ENCODE measurements at regions not wholly inside any gene's neighbourhood (a gene's known extent, or its start where the extent isn't known, plus 50 kb on each side); places are given as distances from the start of the nearest gene placed in this dataset.

GRCh38 chr13:64256751-64257150 lies 2841.1 kb upstream of the PCDH20 start:
- no peak for TF ChIP-seq CTCF (IDR thresholded peaks at IDR 0.05; ENCODE audit: low read depth, low read length)
- no peak for TF ChIP-seq EZH2phosphoT487 (IDR thresholded peaks at IDR 0.05; ENCODE audit: low read depth)
